Inferior parietal cortex (tissue), 1 donor: ENCODE measurements at regions not wholly inside any gene's neighbourhood (a gene's known extent, or its start where the extent isn't known, plus 50 kb on each side); places are given as distances from the start of the nearest gene placed in this dataset.

Experiments used
- DNase-seq: peaks from one replicate; pipeline ENCODE4 v3.0.0-alpha.2; 2016; ENCODE audit errors: extremely low spot score

- DNase-seq, result no peak
These were observed 278.7 kb downstream of the FIGN start for GRCh38 chr2:163456953-163457743.

GRCh38 chr2:163455815-163456214, 280.0 kb downstream of the FIGN start:
- DNase-seq, result no peak

GRCh38 chr2:163453920-163454319, 281.9 kb downstream of the FIGN start:
- DNase-seq, result no peak

GRCh38 chr2:163441603-163442002, 294.2 kb downstream of the FIGN start:
- no peak for DNase-seq

GRCh38 chr2:163436963-163437362, 298.8 kb downstream of the FIGN start:
- DNase-seq, result no peak

- no peak for DNase-seq
These were observed 307.6 kb downstream of the FIGN start for GRCh38 chr2:163428187-163428586.

GRCh38 chr2:163420604-163421003, 315.2 kb downstream of the FIGN start:
- DNase-seq, result no peak

GRCh38 chr2:163419000-163419830, 316.6 kb downstream of the FIGN start:
- DNase-seq, result no peak

- no peak for DNase-seq
These were observed 318.0 kb downstream of the FIGN start for GRCh38 chr2:163417596-163418337.

- no peak for DNase-seq
These were observed 321.7 kb downstream of the FIGN start for GRCh38 chr2:163414121-163414520.

GRCh38 chr2:163407296-163407695, 328.5 kb downstream of the FIGN start:
- no peak for DNase-seq

- DNase-seq, result no peak
These were observed 330.5 kb downstream of the FIGN start for GRCh38 chr2:163405298-163405697.

GRCh38 chr2:163401481-163401880, 334.3 kb downstream of the FIGN start:
- DNase-seq, result no peak

- no peak for DNase-seq
These were observed 338.4 kb downstream of the FIGN start for GRCh38 chr2:163397451-163397850.

GRCh38 chr2:163395602-163396001, 340.2 kb downstream of the FIGN start:
- DNase-seq, result no peak

- DNase-seq, result no peak
These were observed 346.0 kb downstream of the FIGN start for GRCh38 chr2:163389838-163390237.

- no peak for DNase-seq
These were observed 360.3 kb downstream of the FIGN start for GRCh38 chr2:163375472-163375871.

GRCh38 chr2:163375070-163375469, 360.7 kb downstream of the FIGN start:
- DNase-seq, result no peak

- no peak for DNase-seq
These were observed 361.5 kb downstream of the FIGN start for GRCh38 chr2:163374282-163374681.

GRCh38 chr2:163373496-163373895, 362.3 kb downstream of the FIGN start:
- DNase-seq, result no peak

- DNase-seq, result no peak
These were observed 365.5 kb downstream of the FIGN start for GRCh38 chr2:163370169-163370886.

- DNase-seq, result no peak
These were observed 366.7 kb downstream of the FIGN start for GRCh38 chr2:163369111-163369510.
